ENCODE measurements at regions not wholly inside any gene's neighbourhood (a gene's known extent, or its start where the extent isn't known, plus 50 kb on each side); places are given as distances from the start of the nearest gene placed in this dataset.

DNA sequence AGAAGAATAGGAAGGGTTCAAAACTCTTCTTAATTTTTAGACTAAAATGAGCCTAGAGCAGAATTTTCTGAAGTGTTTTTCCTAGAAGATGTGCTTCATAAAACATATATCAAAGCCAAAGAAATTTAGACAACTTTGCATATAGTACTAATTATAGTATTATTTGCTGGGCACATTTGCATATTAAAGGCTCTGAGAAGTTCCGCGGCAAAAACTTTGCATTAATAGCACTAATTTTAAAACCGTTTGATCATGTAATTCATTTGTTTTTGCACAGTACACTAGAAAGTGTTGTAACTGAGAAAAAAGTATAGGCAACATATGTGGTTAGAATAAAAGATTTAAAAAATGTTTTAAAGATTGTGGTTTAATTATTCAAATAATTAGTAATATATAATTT lies 412.0 kb upstream of the NR2F2 start:
- intact Hi-C loops (cut with micrococcal nuclease): no loop called here

- intact Hi-C loops (cut with micrococcal nuclease): no loop called here
These were observed 411.0 kb upstream of the NR2F2 start for GRCh38 chr15:95919460-95919859.

DNA sequence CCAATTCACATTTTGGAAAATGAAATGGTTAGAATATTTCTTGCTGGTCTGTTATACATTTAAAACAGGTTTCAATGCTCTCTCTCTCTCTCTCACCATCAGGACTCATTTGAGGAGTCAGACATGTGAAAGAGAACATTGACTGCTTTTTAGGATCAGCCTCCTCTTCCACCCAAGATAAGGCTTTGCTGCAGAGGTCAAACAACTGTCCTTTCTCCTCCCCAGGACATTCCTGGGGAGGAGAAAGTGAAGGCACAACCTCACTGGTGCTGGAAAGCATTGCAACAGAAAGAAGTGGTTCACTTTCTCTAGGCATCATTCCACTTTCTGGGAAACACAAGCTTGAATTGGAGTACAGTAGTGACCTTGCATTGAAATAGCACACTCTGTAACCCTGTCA lies 409.1 kb upstream of the NR2F2 start:
- intact Hi-C loops (cut with micrococcal nuclease): no loop called here

- intact Hi-C loops (cut with micrococcal nuclease): no loop called here
These were observed 408.1 kb upstream of the NR2F2 start for GRCh38 chr15:95922431-95922830.

DNA sequence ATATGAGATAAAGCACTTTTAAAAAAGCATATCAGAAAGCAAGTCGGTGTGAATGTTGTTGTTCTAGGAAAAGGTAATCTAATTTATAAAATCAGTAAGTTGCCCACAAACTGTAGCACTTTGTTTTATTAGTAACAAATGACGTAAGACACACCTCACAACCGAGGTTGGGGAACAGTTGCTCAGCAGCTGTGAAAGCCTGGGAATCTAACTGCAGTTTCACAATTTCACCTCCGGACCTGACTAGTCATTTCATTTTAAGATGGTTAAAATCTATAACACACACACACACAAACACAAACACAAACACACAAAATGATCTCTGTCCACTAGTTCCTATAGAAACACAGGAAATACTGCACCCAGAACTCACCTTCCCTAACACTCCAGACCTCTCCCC lies 406.7 kb upstream of the NR2F2 start:
- intact Hi-C loops (cut with micrococcal nuclease): no loop called here

DNA sequence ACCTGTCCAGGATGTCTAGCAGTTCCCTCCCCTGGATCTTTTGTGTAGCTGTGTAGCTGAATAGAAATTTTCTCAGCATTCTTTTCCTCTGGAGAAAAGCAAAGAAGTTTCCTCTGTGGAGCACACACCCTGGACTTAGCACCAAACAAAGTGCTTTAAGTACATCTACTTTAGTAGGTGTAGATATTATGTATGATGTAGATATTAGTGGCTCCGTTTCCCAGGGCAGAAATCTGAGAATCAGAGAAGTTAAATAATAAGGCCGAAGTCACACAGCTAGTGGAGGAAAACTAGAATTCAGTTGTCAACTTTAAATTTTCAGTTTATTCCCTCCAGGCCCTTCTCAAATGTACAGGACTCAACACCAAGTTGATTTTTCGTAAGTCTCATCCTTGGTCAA lies 401.7 kb upstream of the NR2F2 start:
- intact Hi-C loops (cut with micrococcal nuclease): no loop called here

DNA sequence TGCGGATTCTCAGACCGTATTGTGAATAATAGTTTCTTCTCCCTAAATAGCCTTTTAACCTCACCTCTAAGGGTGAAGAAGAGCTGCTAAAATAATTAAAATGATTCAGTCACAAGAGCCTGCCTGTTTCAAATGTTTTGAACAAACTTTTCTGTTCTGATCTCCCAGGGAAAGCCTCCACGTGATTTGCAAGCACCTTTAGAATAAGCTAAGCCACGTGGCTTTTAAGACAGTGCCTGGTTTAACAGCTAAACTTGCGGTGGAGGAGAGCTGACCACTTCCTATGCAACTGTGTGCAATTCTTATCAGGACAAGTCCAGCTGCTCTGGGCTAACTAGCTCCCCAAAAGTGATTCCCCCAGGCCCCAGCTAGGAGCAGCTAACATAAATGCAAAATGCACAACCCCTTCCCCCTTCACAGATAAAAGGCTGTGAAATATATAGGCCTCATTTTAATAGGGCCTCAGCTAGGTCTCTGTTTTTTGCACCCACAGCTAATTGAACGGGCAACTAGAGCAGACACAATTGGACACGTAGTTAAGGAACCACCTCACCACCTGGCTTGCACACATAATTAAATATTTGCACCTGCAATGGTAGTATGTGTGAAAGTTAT lies 401.2 kb upstream of the NR2F2 start:
- intact Hi-C loops (cut with micrococcal nuclease): no loop called here

DNA sequence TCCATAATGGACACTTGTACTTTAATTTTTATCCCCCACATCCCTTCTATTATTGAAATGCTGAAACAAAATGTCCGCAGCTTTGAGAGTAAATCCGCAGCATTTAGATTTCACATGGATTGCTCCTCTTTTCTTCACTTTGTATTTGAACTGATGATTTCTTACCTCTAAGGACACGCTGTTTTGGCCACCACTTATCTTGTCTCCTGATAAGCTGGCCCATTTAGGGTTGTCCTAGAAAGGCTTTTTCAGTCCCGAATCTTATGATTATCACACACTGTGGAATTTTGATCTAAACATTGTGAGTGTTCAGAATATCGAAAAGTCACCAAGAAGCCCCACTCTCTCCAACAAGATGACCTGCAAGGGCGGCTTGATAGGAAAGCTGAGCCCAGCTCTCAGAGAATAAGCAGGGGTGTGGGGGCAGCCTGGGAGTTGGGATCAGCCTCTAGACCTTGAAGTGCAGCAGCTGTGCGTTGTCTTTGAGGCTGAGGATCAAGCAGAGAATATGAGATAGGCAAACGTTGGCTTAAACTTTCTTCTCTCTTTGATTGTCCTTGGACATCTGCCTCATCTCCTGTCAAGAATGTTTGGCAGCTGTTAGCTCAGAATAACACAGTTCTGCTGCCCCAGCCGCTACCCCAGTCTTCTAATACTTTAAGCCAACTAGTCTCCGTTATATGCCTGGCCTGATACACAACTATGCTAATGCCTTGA lies 399.7 kb upstream of the NR2F2 start:
- intact Hi-C loops (cut with micrococcal nuclease): no loop called here

- intact Hi-C loops (cut with micrococcal nuclease): no loop called here
These were observed 398.9 kb upstream of the NR2F2 start for GRCh38 chr15:95931619-95932018.

GRCh38 chr15:95932141-95932540 lies 398.4 kb upstream of the NR2F2 start:
- intact Hi-C loops (cut with micrococcal nuclease): no loop called here

- intact Hi-C loops (cut with micrococcal nuclease): no loop called here
These were observed 397.8 kb upstream of the NR2F2 start for GRCh38 chr15:95932676-95933075.

GRCh38 chr15:95935852-95936251 lies 394.6 kb upstream of the NR2F2 start:
- intact Hi-C loops (cut with micrococcal nuclease): no loop called here

DNA sequence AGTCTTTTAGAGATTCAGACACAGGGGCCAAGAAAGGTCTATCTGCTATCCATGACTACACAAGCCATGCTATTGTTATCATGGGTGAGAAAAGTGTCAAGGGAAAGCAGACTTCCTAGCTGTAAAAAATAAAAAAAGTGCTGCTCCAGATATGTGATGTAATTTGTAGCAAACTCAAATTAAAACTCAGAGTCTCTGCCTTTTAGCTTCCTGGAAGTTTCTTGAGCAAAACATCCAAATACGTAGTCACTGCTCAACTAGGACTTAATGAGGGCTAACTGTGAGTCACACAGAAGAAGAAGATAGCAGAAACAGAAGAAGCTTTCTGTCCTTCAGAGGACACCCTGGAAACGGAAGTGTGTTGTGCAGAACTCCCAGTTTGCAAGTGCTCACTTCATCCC lies 393.4 kb upstream of the NR2F2 start:
- intact Hi-C loops (cut with micrococcal nuclease): no loop called here

GRCh38 chr15:95940431-95940985 lies 390.0 kb upstream of the NR2F2 start:
- intact Hi-C loops (cut with micrococcal nuclease): no loop called here

DNA sequence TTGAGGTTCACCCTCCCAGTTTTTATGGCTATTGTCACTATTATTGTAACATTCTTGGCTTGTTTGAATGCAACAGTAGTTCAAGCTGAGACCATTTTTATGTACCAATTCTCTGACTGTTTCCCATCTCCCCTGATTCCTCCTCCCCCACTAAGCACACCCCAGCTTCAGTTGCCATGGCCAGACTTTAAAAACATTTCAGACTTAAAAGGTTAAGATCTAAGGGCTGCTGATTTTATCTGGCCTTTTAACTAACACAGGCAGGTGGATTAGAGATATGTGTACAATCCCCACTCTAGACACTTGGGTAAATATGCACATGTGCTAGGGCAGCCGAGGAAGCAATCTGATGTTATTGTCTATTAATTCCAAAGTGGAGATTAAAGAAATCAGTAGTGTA lies 386.3 kb upstream of the NR2F2 start:
- intact Hi-C loops (cut with micrococcal nuclease): no loop called here

DNA sequence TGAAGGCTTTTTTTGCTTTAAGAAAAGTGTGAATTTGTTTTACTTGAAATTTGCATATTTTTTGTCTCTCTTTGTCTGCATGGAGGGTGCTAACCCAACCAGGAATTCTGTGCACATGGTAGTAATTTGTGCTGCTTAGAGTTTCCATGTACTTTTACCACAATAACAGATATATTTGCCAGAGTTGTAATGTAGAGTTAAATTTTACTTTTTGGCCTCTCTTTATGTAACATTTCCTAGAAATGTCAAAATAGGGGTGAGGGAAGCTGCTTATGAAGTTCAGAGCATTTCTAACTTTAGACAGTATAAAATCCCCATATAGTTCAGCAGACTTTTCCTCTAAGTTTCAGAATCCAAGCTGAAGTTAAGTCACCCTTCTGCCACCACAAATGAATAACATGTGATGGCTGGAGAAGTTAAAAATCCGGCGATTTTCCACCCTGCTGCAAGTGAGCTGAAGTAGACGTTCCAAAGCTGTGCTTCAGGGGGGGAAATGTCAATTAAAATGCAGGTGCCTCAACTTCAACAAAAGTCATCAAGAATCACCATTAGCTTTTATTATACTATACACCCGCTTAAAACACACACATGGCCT lies 385.7 kb upstream of the NR2F2 start:
- intact Hi-C loops (cut with micrococcal nuclease): no loop called here

DNA sequence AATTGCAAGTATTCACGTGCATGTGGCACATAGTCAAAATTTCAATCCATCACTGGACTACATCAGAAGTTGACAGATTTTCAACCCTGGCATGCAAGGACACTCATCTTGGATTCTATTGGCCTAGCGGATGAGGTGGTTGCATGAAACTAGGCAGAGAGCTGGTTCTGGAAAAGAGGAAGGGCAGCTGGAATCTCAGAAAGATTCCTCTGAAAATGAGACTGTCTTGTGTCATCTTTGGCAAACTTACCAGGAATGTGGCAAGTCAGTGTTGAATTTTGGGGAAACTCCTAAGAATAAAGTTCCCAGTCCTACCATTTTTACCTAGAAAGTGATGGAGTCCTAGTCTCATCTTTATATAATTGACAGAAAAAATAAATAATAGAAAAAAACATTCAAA lies 384.3 kb upstream of the NR2F2 start:
- intact Hi-C loops (cut with micrococcal nuclease): no loop called here

- intact Hi-C loops (cut with micrococcal nuclease): no loop called here
These were observed 383.6 kb upstream of the NR2F2 start for GRCh38 chr15:95946926-95947325.

DNA sequence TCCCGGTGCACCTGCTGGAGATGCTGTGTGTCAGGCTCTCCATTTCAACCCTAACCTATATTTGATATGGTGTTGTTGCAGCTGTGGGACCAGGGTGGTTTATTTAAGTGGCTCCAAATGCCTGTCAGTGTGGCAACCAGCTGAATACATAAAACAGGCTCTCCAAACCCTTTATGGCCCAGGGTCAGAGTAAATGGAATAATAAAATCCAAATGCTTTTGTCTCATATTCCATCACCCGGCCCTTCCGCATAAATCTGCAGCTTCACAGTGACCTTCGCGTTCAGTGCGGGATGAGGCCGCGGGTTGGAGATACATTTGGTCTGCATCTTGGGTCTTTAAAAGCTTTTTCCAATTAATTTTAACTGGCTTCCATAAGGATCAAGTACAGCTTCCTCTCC lies 382.1 kb upstream of the NR2F2 start:
- intact Hi-C loops (cut with micrococcal nuclease): no loop called here

- intact Hi-C loops (cut with micrococcal nuclease): no loop called here
These were observed 377.5 kb upstream of the NR2F2 start for GRCh38 chr15:95953032-95953431.

DNA sequence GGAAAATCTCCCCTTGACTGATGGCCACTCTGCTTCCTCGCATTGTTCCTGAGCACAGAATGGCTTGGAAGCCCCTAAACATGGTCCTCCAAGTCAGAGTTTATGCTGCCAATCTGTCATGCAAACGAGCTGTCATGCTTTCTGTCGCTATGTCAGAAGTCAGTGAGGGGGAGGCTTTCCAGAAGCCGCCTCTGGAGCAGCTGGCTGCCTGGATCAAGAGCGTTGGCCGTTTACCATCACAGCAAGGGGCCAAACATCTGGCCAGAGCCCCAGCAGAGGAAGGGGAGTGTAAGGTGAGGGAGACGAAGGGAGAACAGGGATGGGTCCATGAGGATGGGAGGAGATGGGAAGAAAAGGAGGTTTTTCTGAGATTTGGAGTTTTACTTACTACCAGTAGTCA lies 372.6 kb upstream of the NR2F2 start:
- intact Hi-C loops (cut with micrococcal nuclease): no loop called here

- intact Hi-C loops (cut with micrococcal nuclease): no loop called here
These were observed 372.1 kb upstream of the NR2F2 start for GRCh38 chr15:95958382-95958781.

GRCh38 chr15:95968856-95969255 lies 361.6 kb upstream of the NR2F2 start:
- intact Hi-C loops (cut with micrococcal nuclease): no loop called here
